Parathyroid adenoma (tissue), 2 donors: ENCODE measurements at regions not wholly inside any gene's neighbourhood (a gene's known extent, or its start where the extent isn't known, plus 50 kb on each side); places are given as distances from the start of the nearest gene placed in this dataset.
"Not testable (repeated sequence)": the region's sequence is repeated elsewhere in the genome, so short reads cannot be mapped to it uniquely, and the experiment has no call there.

Experiments used
- H2AFZ ChIP-seq: fragments of 300-600 bp; sonication (generic); one replicate; pipeline ENCODE4 v1.7.0; 2017; ENCODE audit warnings: antibody characterized with exemption, mild to moderate bottlenecking
- H3K27ac ChIP-seq: fragments of 300-600 bp; sonication (generic); one replicate; pipeline ENCODE4 v1.7.0; 2017
- H3K27me3 ChIP-seq: fragments of 300-600 bp; sonication (generic); one replicate; pipeline ENCODE4 v1.7.0; 2017; ENCODE audit warnings: low read length; ENCODE audit not compliant: control insufficient read depth, insufficient read depth
- H3K36me3 ChIP-seq: fragments of 300-600 bp; sonication (generic); one replicate; pipeline ENCODE4 v1.7.0; 2017; ENCODE audit warnings: low read length; ENCODE audit not compliant: control insufficient read depth, insufficient read depth
- H3K4me1 ChIP-seq: fragments of 300-600 bp; sonication (generic); one replicate; pipeline ENCODE4 v1.7.0; 2017; ENCODE audit warnings: control low read depth
- H3K4me2 ChIP-seq: fragments of 300-600 bp; sonication (generic); one replicate; pipeline ENCODE4 v1.7.0; 2017; ENCODE audit warnings: low read length
- H3K4me3 ChIP-seq: fragments of 300-600 bp; sonication (generic); one replicate; pipeline ENCODE4 v1.7.0; 2017; ENCODE audit warnings: low read depth, low read length
- H3K79me2 ChIP-seq: fragments of 300-600 bp; sonication (generic); one replicate; pipeline ENCODE4 v1.7.0; 2017; ENCODE audit warnings: control low read depth
- H3K9ac ChIP-seq: fragments of 300-600 bp; sonication (generic); one replicate; pipeline ENCODE4 v1.7.0; 2017; ENCODE audit warnings: mild to moderate bottlenecking
- H3K9me3 ChIP-seq: fragments of 300-600 bp; sonication (generic); one replicate; pipeline ENCODE4 v1.7.0; 2017; ENCODE audit warnings: low read length; ENCODE audit not compliant: control insufficient read depth
- TF ChIP-seq, protein P1 (sequence below): fragments of 300-600 bp; sonication (generic); IDR thresholded peaks from one replicate; pipeline ENCODE4 v1.7.0; 2017; ENCODE audit warnings: antibody characterized with exemption, mild to moderate bottlenecking
- donor health status: primary hyperparathyroidism.

DNA sequence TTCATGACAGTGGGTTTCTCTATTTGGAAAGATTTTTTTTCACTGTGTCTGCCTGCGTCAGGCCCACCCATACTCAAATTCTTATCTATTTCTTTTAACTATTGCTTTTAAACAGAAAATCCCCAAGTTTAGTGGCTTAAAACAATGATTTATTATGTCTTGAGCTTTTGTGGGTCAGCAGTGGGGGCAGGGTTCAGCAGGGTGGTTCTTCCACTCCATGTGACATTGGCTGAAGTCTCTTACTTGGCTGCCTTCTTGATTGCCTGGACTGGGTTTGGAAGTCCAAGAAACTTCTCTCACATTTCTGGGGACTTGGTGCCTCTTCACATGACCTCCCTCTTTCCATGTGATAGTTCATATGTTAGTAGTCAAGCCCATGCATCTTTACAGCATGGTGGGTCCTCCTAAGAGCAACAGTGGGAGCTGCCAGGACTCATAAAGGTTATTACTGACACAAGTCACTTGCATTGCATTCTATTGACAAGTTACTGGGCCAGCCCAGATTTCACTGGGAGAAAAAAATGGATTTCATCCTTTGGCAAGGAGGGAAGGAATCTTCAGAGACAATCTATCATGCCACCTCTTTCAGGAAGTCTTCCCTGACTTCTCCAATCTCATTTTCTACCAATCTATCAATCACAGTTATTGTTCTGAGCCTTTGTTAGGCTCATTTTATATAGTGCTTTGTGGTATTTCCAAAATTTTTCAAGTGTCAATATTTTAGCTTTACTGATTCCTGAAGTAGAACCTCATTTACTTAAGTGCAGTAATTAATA lies 436.1 kb downstream of the XYLT1 start:
- Histone ChIP-seq H3K9ac (no peak overlapping the region), H2AFZ (no peak overlapping the region), H3K79me2 (no peaks in the 10 kb centered on the region), H3K27me3 (no peaks in the 10 kb centered on the region), H3K4me1 (no peaks in the 10 kb centered on the region), H3K27ac (no peak overlapping the region), H3K9me3 (no peaks in the 10 kb centered on the region), H3K4me2 (no peak overlapping the region), H3K4me3 (no peak overlapping the region), H3K36me3 (no peaks in the 10 kb centered on the region)
- TF ChIP-seq, protein P1, sequence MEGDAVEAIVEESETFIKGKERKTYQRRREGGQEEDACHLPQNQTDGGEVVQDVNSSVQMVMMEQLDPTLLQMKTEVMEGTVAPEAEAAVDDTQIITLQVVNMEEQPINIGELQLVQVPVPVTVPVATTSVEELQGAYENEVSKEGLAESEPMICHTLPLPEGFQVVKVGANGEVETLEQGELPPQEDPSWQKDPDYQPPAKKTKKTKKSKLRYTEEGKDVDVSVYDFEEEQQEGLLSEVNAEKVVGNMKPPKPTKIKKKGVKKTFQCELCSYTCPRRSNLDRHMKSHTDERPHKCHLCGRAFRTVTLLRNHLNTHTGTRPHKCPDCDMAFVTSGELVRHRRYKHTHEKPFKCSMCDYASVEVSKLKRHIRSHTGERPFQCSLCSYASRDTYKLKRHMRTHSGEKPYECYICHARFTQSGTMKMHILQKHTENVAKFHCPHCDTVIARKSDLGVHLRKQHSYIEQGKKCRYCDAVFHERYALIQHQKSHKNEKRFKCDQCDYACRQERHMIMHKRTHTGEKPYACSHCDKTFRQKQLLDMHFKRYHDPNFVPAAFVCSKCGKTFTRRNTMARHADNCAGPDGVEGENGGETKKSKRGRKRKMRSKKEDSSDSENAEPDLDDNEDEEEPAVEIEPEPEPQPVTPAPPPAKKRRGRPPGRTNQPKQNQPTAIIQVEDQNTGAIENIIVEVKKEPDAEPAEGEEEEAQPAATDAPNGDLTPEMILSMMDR, result no peak

DNA sequence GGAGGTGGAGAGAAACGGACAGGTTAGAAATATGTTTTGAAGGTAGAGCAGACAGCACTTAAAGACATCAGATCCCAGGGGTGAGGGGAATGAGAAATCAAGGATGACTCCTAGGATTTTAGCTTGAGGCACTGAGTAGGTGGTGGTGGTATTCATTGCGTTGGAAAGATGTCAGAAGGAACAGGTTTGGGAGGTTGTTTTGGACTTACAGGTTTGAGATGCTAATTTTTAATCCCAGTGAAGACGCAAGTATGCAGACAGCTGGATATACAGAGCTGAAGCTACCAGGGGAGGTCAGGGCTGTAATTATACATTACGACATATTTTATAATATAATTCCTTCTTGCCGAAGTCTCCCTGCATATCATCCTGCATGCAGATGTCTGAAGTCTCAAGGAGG lies 433.3 kb downstream of the XYLT1 start:
- no peak overlapping the region for H3K27ac ChIP-seq
- no peaks in the 10 kb centered on the region for H3K27me3 ChIP-seq
- H3K4me1 ChIP-seq, result no peaks in the 10 kb centered on the region
- no peaks in the 10 kb centered on the region for H3K79me2 ChIP-seq
- H3K9me3 ChIP-seq, result no peaks in the 10 kb centered on the region
- H3K4me2 ChIP-seq, result no peak overlapping the region
- no peak overlapping the region for H3K9ac ChIP-seq
- TF ChIP-seq, protein P1, result no peak
- H3K36me3 ChIP-seq, result no peaks in the 10 kb centered on the region
- no peak overlapping the region for H3K4me3 ChIP-seq
- no peak overlapping the region for H2AFZ ChIP-seq

DNA sequence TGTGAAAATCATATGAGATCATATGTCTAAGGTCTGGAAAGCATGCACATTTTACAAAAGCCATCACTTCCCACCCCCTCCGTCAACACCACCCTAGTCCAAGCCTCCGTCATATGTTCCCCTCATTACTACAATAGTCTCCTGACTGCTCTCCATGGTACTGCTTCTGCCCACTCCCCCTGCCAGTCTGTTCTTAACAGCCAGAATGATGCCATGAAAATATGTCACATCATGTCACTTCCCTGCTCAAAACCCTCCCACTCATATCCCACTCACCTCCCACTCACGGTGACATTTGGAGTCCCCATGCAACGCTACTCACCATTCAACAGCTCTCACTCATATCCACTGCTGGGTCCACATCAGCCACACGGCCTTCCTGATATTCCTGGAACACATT lies 432.3 kb downstream of the XYLT1 start:
- TF ChIP-seq, protein P1, result no peak
- no peaks in the 10 kb centered on the region for H3K27me3 ChIP-seq
- no peaks in the 10 kb centered on the region for H3K4me1 ChIP-seq
- H3K27ac ChIP-seq, result no peak overlapping the region
- H3K4me3 ChIP-seq, result no peak overlapping the region
- no peak overlapping the region for H2AFZ ChIP-seq
- no peak overlapping the region for H3K9ac ChIP-seq
- no peaks in the 10 kb centered on the region for H3K79me2 ChIP-seq
- H3K4me2 ChIP-seq, result no peak overlapping the region
- no peaks in the 10 kb centered on the region for H3K36me3 ChIP-seq
- H3K9me3 ChIP-seq, result no peaks in the 10 kb centered on the region

DNA sequence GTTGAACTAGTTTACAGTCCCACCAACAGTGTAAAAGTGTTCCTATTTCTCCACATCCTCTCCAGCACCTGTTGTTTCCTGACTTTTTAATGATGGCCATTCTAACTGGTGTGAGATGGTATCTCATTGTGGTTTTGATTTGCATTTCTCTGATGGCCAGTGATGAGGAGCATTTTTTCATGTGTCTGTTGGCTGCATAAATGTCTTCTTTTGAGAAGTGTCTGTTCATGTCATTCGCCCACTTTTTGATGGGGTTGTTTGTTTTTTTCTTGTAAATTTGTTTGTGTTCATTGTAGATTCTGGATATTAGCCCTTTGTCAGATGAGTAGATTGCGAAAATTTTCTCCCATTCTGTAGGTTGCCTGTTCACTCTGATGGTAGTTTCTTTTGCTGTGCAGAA lies 421.7 kb downstream of the XYLT1 start:
- not testable (repeated sequence) for H3K4me1 ChIP-seq, H3K4me3 ChIP-seq, H3K36me3 ChIP-seq, H3K79me2 ChIP-seq, H3K27me3 ChIP-seq, H3K4me2 ChIP-seq, H3K9me3 ChIP-seq, H3K9ac ChIP-seq, H2AFZ ChIP-seq, H3K27ac ChIP-seq

DNA sequence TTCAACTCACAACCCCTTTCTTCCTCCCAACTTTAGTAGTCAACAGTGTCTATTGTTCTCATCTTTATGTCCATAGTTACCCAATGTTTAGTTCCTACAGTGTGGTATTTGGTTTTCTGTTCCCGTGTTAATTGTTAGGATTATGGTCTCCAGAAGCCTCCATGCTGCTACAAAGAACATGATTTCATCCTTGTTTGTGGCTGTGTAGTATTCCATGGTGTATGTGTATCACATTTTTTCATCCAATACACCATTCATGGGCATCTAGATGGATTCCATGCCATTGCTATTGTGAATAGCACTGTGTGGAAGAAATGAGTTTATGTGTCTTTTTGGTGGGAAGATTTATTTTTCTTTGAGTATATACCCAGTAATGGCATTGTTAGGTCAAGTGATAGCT lies 420.3 kb downstream of the XYLT1 start:
- TF ChIP-seq, protein P1, result no peak
- Histone ChIP-seq H3K27me3 (no peaks in the 10 kb centered on the region), H3K4me3 (no peak overlapping the region), H3K4me2 (no peak overlapping the region), H3K9me3 (no peaks in the 10 kb centered on the region), H2AFZ (no peak overlapping the region), H3K27ac (no peak overlapping the region), H3K79me2 (no peaks in the 10 kb centered on the region), H3K36me3 (no peaks in the 10 kb centered on the region), H3K9ac (no peak overlapping the region), H3K4me1 (no peaks in the 10 kb centered on the region)
